ENCODE measurements at regions not wholly inside any gene's neighbourhood (a gene's known extent, or its start where the extent isn't known, plus 50 kb on each side); places are given as distances from the start of the nearest gene placed in this dataset.

DNA sequence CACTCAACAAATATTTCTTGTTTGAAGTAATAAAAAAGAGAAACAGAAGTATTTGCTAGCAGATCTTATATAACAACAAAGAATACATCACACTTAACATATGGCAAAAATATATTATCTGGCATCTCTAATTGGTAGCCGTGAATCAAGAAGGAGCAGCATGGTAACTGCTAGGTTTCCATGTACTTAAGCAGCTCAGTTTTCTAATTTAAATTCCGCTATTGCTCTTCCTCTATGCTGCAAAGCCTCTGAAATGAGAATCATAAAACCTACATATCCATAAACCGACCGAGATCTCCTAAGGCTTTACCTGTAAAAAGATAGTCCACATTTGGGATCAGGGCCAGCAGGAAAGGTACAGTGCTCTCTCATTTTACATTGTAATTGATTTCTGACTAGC is 76.6 kb upstream of the PTPRZ1 start:
- TF ChIP-seq, protein P1, sequence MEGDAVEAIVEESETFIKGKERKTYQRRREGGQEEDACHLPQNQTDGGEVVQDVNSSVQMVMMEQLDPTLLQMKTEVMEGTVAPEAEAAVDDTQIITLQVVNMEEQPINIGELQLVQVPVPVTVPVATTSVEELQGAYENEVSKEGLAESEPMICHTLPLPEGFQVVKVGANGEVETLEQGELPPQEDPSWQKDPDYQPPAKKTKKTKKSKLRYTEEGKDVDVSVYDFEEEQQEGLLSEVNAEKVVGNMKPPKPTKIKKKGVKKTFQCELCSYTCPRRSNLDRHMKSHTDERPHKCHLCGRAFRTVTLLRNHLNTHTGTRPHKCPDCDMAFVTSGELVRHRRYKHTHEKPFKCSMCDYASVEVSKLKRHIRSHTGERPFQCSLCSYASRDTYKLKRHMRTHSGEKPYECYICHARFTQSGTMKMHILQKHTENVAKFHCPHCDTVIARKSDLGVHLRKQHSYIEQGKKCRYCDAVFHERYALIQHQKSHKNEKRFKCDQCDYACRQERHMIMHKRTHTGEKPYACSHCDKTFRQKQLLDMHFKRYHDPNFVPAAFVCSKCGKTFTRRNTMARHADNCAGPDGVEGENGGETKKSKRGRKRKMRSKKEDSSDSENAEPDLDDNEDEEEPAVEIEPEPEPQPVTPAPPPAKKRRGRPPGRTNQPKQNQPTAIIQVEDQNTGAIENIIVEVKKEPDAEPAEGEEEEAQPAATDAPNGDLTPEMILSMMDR (optimal IDR thresholded peaks at IDR 0.05 in 1 of 3, IDR thresholded peaks at IDR 0.05 in 1 of 3, conservative IDR thresholded peaks at IDR 0.05 in 1 of 3; ENCODE audit: extremely low read depth in 1 of 3, insufficient read depth in 2 of 3, low read length in 3 of 3), result no peak
- no peak for TF ChIP-seq EZH2 (IDR thresholded peaks at IDR 0.05; ENCODE audit: low read length)

Data from keratinocyte (primary cell).